Activated CD4-positive, CD25-positive, alpha-beta regulatory T cell treated with anti-CD3 and anti-CD28 coated beads, Interleukin-2, amount 50 U/mL, for 16 hours (primary cell): ENCODE measurements at regions not wholly inside any gene's neighbourhood (a gene's known extent, or its start where the extent isn't known, plus 50 kb on each side); places are given as distances from the start of the nearest gene placed in this dataset.
"Not testable (repeated sequence)": the region's sequence is repeated elsewhere in the genome, so short reads cannot be mapped to it uniquely, and the experiment has no call there.

ENCODE experiments used
- DNase-seq: peaks from one replicate; pipeline ENCODE4 v3.0.0-alpha.2; 2020; ENCODE audit warnings: low read depth, low spot score

DNA sequence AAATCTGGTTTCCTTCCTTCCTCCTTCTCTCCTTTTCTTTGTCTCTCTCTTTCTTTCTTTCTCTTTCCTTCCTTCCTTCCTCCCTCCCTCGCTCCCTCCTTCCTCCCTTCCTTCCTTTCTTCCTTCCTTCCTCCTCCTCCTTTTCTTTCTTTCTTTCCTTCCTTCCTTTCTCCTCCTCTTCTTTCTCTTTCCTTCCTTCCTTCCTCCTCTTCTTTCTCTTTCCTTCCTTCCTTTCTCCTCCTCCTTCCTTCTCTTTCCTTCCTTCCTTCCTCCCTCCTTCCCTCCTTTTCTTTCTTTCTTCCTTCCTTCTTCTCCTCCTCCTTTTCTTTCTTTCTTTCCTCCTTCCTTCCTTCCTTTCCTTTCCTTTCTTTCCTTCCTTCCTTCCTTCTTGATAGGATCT is 61.2 kb downstream of the VIP start:
- no peak for DNase-seq

DNA sequence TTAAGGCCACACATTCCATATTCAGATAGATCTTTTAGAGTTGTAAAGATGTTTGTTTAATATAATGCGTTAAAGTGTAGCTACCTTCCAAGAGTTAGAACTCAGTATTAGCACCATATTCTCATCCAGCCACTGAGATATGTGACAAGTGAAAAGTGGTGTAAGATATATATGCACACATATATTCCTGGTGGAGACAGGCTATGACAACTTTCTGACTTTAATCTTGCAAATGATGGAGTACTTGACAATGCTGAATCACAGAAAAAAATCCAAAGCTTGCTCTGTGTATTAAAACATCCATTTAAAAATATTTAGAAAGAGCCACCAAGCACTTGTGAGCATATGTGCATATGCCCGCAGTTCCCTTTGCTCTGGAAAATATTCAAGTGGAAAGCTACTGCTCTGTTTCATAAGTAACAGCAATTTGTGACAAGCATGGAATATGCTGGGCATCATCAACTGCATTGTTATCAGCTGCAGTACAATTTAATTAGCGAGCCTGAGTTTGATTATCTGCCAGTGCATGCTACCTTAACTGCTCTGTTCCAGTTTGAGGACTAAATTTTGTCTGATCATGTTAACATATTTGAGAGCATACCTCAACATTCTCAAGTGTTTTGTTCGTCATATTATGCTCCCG is 64.8 kb downstream of the VIP start:
- DNase-seq, result no peak

DNA sequence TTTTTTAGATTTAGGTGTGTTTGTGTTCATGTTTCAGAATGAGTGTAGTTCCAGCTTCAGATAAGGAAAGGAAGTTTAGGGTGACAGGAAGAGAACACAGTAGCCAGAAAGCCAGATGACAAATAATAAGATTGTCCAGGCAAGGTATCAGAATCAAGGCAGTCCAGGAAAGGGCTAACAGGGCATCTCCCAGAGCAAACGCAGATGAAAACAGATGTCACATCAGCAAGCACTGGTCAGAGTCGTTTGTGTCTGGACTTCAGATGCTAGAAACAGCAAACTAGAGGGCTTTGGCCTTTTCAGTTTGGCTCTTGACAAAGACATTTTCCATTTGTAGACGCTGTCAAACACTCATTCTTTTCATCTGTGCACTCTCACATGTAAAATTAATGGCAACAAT is 65.5 kb downstream of the VIP start:
- DNase-seq, result no peak

DNA sequence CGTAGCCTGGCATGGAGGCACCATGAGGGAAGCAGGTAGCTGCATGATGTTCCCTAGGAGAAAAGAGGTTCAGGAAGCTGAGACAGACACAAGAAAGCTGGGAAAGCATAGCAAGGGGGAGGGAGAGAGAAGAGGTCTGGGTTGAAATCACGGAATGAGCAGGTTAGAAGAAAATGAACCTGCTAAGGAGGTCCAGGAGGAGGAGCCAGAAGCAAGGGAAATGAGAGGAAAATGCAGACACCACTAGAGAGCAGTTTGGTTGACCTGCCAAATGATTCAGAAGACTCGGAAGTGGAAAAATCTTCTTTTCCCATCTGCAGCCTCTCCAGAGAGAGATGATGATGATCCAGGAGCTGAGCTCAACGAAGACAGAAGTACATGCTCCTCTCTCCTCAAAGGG is 70.9 kb downstream of the VIP start:
- DNase-seq, result no peak

DNA sequence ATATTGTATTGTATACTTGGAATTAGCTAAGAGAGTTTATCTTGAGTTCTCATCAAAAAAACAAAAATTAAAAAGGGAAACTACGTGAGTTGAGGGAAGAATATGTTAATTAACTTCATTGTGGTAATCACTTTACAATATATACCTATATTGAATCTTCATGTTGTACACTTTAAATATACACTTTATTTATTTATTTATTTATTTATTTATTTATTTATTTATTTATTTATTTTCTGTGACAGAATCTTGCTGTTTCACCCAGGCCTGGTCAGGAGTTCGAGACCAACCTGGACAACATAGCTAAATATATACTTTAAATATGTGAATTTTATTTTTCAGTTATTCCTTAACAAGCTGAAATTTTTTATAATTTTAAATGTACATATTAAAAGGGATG is 74.1 kb downstream of the VIP start:
- no peak for DNase-seq

DNA sequence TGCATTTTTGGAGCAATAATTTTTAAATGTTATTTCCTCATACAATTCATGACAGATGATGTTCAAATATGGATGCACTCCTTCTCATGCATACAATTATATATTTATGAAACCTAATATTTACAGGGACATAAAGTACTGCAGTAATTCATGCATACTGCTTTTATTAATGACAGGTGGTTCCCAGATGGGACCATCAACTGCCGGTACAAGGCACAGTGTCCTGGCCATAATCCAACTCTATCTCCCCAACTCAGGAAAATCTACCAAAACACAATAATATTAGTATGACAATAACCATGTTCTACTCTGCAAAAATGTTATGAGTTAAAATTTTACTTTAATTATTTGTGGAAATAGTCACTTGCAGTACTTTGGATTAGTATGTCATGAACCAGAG is 77.8 kb downstream of the VIP start:
- no peak for DNase-seq

DNA sequence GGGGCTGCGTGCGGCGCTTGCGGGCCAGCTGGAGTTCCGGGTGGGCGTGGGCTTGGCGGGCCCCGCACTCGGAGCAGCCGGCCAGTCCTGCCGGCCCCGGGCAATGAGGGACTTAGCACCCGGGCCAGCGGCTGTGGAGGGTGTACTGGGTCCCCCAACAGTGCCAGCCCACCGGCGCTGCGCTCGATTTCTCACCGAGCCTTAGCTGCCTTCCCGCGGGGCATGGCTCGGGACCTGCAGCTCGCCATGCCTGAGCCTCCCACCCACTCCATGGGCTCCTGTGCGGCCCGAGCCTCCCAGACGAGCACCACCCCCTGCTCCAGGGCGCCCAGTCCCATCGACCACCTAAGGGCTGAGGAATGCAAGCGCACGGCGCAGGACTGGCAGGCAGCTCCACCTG is 83.8 kb downstream of the VIP start:
- not testable (repeated sequence) for DNase-seq

DNA sequence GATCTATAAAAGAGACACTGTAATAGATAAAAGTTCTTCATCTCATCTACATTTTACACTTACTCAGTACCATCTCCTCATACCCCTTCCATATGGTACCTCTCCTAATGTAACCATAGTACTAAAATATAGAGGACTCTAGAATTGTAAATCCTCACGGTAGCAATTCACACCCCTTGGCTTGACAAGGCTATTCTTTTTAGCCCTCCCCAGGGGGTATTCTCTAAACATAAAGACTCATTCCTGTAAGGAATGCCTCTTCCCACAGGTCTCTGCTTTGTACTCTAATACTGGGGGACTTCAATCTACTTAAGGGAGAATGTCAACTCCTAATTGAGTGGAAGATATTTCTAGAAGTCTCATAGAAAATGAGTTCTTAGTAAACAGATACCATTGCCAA is 85.9 kb downstream of the VIP start:
- DNase-seq, result no peak

DNA sequence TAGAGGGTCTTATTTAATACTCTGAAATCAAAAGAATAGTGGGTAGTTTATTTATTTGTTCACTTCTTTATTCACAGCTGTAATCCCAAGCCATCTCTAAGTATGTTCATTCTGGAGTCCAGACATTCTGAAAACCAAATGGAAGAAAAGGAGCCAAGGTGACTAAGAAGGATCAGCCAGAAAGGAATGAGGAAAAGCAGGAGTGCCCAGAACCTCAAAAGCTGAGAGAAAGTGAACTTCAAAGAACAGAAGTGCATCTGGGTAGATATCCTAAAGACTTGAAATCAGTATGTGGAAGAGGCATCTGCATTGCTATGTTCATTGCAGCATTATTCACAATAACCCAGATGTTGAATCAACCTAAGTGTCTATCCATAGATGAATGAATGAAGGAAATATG is 94.8 kb downstream of the VIP start:
- no peak for DNase-seq

DNA sequence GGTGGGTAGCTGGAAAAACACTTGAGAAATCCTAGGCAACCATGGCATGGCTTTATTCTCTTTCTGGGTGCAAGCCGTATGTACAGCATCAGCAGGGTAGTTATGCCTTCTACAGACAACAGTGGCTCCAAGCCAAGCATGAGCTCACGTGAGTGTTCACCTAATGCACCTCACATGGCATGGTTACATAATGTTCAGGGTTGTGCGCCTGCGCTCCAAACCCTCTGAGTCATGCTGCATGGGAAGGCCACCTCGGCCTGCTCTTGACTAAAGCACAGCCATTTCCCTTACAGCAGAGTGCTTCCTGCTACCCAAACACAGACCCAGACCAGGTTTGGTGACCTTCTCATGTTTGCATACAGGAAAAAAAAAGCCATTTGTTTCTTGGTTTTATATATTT is 96.2 kb downstream of the VIP start:
- DNase-seq, result no peak

DNA sequence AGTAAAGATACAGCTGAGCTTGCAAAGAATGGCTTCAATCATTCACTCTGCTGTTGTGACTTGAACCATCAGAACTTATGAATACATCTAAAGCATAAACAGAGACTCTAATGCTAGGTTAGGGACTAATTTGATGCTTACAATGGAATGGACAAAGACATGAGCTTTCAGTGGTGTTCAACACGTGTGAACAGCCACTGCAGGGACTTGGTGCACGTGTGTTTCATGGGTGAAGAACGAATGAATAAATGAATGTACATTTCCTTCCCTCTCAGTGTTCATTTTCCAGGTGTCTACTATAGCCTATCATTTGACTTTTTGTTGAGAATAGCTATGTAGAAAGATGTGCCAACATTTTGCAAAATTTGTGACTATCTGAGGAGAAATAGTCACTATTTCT is 98.3 kb downstream of the VIP start:
- DNase-seq, result no peak

DNA sequence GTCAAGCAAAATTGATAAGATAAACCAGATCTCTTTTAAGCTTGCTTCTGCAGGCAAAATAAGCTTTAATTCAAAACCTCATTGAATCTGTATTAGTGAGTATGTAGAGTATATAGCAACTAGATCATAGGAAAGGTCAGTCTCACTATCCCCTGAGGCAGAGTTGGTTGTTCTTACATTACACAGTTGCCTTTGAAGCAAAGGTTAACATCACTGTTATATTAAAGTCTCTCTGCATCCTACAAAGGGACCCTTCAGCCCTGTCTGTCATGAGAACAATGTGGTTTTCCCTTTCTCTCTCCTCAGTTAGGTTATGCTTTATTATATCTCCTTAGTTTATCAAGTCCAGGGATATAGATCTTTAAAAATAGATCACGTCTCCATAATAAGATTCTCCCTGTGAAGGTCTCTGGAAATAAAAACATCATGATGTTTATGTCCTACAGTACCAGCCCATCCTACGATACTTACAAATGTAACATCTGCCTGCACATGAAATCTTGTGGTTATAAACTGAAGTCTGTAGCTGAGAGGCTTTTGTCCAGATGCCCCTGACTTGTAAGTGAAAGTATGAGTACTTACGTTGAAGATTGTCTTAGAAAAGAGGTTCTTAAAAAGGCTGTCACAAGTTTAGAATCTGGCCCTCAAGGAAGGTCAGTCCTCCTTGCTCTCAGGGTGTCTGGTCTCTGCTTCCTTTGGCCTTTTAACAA is 103.6 kb downstream of the VIP start:
- DNase-seq, result no peak

DNA sequence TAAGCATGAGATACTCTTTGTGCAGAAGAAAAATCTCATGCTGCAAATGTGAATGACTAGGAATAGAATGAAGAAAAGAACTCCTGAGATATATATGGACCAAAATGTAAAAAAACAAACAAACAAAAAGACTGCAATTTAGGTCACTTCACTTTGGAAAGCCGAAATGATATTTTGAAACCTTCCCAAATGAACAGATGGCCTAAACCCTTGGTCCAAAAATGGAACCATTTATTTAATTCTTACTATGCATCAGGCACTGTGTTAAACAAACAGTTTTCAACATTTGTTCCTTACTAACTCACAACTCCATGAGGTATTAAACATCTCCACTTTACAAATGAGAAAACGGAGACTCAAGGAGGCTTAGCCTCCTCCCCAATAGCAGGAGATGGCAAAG is 107.5 kb downstream of the VIP start:
- no peak for DNase-seq

DNA sequence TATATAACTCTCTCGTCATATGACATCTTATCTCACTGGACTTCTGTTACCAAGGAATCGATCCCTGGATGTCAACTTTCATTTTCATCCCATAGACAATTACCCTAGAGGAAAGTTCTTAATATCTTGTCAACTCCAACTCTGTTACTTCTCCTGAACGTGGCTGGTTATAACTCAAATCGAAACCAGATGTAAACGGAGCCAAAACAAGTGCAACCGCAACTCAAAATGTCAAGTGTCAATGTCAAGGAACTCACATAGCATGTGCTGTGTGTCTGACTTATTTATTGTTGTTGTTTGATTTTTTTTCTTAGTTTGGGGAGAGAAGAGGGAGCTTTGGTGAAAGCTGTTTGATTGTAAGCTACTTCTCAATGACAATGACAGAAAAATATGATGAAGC is 108.6 kb downstream of the VIP start:
- DNase-seq, result no peak

DNA sequence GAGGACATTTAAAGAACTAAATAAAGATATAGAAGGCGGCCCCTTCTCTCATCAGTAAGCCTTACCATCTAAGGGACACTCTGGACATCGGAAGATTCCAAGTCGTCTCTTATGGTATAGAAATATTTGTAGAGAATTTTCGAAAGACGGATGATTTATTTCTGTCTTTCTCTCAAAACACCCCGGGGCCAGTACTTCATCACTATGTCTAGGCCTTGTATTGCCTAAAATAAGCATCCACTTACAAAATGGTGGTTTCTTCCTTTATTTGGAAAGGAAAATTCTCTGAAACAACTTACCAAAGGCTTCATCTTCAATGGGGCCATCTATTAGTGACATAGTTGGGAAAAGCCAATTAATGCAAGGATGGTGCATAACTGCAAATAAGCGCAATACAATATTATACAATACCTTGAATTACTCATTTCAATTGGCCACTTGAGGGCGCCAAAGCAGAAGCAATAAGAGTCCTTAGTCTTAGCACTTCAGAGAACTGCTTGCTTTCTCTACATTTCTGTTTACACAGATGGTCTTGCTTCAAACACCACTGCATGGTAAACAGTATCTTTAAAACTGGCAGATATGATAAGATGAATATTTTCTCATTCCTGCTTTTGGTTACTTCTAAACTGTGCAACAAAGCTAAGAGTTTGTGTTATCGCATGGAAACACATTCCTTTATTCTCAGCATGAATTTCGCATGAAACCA is 113.2 kb downstream of the VIP start:
- peak; percentile 40 for DNase-seq

DNA sequence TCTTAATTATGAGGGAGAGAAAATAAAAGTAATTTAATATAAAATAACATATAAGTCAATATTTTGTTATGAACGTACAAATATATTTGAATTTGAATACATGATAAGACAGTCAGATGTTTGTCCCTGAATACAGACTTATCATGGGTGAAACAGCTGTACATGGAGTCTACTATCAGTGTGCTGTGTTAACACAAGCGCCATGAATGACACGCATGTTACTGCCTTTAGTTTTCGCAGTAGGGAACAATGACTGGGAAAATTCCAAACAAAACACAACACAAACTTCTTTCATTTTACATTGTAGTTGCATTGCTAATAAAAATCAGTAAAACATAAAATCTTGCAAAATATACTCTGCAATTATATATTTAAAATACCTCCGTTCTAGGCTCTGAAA is 108.6 kb downstream of the FBXO5 start:
- DNase-seq, result no peak

DNA sequence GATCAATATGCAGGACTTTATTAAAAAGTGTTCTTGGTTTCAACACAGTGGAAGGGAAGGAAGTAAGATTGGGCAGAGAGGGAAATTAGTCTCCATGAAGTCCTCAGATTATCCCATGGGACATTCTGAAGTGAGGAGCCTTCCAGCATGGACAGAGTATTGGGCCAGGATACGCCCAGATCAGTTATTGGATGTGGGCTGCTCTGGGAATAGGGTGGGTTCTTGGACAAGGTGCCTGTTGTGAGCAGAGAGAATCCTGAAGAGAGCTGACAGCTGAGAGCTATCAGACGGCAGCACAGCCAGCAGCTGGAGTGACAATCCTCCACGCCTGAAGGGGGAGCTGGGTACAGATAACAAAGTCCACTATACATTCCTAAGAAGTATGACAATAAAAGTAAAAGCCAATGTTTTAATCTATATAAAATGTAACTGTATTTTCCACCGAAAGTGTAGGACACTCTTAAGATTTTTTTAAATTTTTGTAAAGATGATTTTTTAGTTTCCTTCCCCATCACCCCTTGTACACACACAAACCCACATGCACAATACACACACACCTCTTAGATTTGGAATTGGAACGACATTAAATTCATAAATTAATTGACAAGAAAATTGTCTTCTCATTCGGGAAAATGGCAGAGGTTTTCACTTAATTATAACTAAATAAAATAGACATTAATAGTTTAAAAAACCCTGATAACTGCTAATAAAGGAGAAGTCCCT is 107.8 kb downstream of the FBXO5 start:
- DNase-seq, result no peak

DNA sequence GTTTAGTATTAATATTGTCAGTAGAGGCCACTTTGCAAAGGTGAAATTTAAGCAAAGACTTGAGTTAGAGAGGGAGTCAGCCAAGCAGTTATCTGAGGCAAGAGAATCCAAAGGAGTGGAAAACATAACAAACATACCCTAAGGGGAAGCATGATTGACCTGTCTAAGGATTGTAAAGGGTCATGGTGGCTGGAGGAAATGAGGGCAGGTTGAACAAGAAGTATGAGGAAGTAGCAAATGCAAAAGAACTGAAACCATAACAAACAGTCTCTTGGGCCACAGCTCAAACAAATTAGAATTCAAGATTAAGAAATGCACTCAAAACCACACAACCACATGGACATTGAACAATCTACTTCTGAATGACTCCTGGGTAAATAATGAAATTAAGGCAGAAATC is 103.2 kb downstream of the FBXO5 start:
- no peak for DNase-seq

DNA sequence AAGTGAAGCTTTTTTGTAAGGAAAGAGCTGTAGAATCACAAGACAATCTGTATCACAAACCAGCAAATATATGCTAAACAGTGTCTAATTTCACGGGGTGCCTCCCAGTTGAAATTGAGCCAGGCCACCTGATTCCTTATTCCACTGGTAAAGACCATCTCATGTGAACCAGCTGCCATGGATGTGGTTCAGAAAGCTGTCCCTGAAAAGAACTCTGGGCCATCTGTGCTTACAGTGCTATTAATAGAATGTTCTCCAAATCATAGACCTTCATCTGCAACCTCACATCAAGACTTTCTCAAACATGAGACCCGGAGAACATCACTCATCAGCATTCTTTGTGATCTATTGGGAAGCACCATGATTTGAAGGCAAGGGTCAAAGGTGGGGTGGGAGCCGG is 89.7 kb downstream of the FBXO5 start:
- DNase-seq, result no peak

DNA sequence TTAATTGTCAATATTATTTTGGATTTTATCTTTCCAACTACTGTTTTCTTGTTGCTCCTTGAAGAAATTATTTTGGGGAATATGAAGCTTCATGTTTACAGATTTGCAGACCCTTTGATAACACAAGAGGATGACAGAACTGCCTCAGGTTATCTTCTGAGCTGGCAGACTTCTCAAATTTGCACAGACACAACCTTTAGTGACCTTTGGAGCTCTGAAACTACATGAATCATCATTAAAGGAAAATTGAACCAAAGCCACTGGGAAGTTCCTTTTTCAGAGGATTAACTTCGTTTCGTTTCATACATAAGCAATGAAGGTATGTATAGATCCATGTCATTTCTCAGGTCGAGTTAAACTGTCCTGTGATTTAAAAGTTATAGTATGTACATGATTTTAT is 85.9 kb downstream of the FBXO5 start:
- DNase-seq, result no peak

DNA sequence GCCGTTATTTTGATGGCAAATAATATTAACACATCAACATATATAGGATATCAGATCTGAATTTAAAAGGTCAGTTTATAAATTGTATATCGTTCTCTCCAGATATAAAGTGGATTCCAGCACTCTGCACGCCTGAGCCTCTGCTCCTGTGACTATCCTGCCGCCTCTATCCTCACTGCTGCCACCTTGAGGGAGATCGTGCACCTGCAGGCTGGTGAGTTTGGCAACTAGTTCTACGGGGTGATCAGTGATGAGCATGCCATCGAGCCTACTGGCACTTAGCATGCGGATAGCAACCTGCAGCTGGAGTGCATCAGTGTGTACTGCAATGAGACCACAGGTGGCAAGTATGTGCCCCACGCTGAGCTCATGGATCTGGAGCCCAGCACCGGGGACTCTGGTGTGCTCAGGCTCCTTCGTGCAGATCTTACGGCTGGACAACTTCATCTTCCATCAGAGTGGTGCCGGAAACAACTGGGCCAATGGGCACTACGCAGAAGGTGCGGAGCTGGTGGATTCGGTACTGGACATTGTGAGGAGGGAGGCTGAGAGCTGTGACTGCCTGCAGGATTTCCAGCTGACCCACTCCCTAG is 84.9 kb downstream of the FBXO5 start:
- DNase-seq, result peak; percentile 31

DNA sequence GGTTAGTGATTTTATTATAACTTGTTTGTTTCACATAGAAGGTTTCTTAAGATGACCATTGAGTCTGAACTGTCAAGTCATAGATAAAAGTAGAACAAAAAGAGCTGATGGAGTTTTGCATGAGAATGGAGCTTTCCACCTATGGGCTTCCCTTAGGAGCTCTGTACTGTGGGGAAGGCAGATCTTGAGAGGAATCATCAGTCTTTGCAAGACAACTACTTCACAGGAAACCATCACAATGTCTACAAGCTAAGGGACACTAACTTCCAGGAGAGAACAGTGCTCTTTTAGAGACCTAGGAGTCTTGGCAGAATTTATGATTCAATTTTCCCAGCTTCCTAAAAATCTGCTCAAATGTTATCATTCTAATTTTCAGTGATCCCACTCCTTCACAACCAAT is 78.2 kb downstream of the FBXO5 start:
- DNase-seq, result no peak
